ENCODE measurements at regions not wholly inside any gene's neighbourhood (a gene's known extent, or its start where the extent isn't known, plus 50 kb on each side); places are given as distances from the start of the nearest gene placed in this dataset.

GRCh38 chr1:116232989-116233514, 121.9 kb downstream of the MAB21L3 start:
- no peak for DNase-seq (ENCODE audit: low spot score)

DNA sequence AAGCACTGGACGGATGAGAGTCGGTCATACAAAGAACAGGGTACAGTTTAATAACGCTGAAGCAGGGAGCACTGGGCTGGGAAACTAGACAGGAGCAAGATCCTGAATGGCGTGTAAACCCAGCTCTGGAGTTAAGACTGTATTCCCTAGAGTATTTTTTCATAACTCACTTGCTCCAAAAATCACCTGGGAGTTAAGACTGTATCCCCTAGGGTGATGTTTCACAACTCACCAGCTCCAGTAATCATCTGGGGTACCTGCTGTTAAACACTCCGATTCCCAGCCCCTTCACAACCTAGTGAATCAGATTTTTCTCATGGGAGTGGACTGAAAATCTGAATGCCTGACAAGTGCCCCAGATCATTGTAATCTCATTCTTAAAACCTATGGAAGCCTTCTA, 123.2 kb downstream of the MAB21L3 start:
- no peak for DNase-seq (ENCODE audit: low spot score)

- DNase-seq (ENCODE audit: low spot score): no peak
Measured at GRCh38 chr1:116239916-116240315, 128.7 kb downstream of the MAB21L3 start.

GRCh38 chr1:116242741-116243140, 130.3 kb upstream of the ATP1A1 start:
- DNase-seq (ENCODE audit: low spot score): peak; percentile 88

DNA sequence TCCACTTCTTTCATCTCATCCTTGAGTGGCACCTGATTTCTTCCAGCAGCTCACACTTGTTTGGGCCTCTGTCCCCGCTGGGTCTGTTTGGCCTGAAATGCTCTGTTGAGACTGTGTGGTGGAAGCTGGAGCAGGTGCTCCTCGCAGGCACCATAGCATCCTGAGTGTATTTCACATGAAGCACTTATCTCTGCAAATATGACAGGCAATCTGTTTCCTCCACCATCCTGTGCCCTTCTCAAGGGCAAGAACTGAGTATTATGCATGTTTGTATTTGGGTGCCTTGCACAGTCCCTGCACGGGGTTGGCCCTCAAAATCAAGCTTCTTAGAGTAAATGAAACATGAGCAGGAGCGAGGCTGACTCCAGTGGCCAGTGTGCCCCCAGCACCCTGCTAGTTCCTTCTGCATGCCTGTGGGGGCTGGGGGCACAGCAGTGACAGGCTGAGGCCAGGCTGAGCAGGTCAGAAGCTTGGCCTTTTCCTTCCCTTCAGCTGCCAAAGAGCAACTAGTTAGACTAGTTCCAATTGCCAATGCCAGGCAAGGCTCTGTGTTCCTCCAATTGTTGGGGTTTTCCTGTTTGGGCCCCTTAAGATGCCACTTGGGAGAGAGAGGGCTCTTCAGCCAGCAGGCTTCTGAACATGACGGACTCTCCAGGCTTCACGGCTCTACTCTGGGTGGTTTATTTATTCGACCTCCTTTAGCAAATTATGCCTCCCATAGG, 129.6 kb upstream of the ATP1A1 start:
- peak; percentile 29 for DNase-seq (ENCODE audit: low spot score)

- no peak for DNase-seq (ENCODE audit: low spot score)
Measured at GRCh38 chr1:116246174-116246573, 126.9 kb upstream of the ATP1A1 start.

DNA sequence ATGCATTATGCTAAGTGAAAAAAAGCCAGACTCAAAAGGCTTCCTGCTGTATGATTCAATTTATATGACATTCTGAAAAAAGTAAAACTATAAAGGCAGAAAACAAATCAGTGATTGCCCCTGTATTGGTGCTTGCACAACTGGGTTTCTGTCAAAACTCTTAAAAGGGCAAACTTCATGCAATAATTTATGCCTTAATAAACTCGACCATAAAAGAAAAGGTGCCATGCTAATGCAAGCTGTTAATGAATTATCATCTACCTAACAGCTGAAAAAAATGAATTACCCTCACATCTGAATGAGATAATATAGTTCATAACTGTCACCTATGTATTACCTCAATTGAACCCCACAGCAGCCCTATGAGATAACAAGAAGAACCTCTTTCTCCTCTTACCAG, 120.8 kb upstream of the ATP1A1 start:
- DNase-seq (ENCODE audit: low spot score): no peak

DNA sequence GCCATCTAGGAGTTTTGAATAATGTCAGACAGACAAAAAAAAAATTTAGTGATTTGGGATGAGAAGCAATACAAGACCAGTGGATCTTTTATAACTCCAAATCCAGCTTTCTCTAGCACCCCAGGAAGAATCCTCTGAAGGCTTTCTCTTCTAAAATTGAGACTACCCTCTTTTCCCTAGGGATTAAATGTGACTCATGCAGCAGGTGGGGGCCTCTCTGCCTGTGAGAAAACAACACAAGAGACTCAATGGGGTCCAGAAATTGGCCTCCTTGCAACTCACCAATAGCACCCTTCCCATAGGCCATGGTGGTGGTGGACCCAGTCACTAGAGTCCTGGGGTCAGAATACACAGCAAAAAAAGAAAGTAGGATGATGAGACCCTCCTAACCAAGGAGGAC, 120.3 kb upstream of the ATP1A1 start:
- no peak for DNase-seq (ENCODE audit: low spot score)

DNA sequence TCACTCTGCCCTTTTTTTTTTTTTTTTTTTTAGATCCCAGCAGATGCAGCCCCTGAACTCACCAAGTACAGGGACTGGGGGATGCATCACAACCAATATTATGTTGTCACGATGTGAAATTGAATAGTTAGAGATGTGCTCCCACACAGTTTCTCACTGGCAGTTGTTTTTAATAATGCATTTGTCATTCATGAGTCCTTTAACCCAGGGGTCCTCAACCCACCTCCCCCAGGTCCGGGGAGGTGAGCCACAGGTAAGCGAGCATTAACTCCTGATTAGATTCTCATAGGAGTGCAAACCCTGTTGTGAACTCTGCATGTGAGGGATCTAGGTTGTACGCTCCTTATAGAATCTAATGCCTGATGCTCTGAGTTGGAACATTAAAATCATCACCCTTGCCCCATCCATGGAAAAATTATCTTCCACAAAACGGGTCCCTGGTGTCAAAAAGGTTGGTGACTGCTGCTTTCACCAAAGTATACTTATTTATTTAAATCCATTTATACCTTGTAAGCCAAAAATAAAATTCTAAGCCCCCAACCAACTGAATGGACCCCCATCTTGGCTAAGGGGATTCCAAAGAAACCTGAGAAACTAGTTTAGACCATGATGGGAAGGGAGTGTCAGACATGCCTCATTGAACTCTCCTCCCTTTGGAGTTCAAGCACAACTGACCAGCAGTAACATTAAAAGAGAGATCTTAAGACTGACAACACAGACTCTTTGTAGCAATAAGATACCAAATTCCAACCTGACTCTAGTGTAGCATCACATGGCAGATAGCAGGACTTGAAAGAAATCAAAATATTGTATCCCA, 119.3 kb upstream of the ATP1A1 start:
- DNase-seq (ENCODE audit: low spot score): no peak

DNA sequence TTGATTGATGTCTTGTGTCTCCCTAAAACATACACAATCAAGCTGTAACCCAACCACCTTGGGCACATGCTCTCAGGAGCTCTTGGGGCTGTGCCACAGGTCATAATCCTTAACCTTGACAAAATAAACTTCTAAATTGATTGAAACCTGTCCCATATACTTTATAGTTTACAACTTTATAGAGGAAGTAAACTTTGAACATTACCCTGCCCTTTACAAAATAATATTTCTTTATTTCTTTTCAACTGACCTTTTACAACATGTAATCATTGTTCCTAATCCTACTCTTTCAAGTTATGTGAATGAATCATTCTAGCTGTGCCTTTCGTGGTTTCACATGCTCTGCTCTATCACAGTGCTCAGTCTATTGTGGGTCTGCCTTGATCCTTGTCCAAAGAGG, 118.3 kb upstream of the ATP1A1 start:
- peak; percentile 53 for DNase-seq (ENCODE audit: low spot score)

DNA sequence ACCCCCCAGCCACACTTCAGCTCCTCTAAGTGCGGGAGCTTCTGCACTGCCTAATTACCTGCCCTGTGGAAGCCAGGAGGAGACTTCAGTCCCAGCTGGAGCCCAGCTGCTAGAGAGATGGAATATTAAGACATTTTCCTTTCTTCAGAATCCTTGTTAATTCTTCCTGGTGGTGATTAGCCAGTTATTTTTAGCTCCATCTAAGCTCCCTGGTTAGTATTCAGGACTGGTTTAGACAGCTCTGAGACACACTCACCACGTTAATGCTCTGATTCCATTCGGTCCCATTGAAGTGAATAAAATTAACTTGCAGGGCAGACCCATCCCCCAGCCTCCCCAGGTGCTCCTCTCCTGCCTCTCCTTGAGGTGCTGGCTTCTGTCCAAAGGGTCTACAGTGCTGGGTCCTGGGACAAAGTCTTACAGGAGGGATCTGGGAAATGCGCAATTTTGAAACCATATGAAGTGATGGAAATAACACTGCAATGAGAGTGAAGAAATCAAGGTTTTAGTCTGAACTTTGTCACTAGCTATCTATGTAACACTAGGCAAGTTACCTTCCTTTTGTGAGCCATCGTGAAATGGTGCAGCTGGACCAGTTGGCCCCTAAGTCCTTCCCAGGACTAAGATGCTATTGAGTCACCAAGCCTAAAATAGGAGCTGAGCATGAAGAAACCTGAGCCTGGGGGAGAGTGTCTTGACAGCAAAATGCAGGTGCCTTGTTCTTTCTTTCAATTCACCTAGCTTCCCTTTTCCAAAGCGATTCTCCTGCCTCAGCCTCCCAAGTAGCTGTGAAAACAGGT, 117.4 kb upstream of the ATP1A1 start:
- no peak for DNase-seq (ENCODE audit: low spot score)

GRCh38 chr1:116256286-116256649, 116.8 kb upstream of the ATP1A1 start:
- no peak for DNase-seq (ENCODE audit: low spot score)

DNA sequence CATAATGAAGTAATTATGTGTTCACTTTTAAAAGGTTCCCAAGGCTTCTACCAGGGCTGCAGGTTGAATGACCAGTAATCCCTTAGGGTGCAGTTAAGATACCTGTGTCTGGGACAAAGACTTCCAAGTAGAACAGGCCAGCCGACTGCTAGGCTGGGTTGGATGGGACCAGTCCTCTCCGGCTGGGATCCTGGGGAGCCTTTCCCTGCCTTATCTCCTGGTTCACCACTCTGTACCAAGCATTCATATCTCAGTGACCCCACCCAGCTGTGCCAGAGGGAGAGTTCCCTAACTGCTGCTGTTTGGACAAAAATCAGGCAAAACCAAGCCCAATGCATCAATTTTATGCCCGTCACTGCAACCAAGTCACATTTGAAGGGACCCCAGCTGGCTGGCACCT, 116.2 kb upstream of the ATP1A1 start:
- DNase-seq (ENCODE audit: low spot score): peak; percentile 82

DNA sequence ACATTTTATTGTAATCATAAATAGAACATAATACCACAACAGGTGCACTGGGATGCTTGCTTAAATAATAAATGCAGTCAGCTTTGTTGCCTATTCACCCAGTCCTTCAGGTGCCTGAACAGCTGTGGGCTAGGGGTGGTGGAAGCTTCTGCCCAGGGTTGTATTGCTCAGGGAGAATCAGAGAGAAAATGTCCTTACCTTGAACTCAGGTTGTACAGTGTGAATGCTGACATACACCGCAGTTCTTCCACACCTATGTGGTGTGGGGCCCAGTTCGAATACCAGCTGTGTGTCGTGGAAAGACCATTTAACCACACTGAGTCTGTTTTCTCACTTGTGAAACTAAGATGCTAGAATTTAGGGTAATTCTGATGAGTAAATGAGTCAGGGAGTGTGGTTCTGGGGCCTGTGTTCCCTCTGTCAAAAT, 115.7 kb upstream of the ATP1A1 start:
- no peak for DNase-seq (ENCODE audit: low spot score)

GRCh38 chr1:116257836-116258235, 115.2 kb upstream of the ATP1A1 start:
- no peak for DNase-seq (ENCODE audit: low spot score)

- DNase-seq (ENCODE audit: low spot score): no peak
Measured at GRCh38 chr1:116258668-116259419, 114.2 kb upstream of the ATP1A1 start.

GRCh38 chr1:116259663-116260062, 113.4 kb upstream of the ATP1A1 start:
- DNase-seq (ENCODE audit: low spot score): no peak

GRCh38 chr1:116260115-116260514, 112.9 kb upstream of the ATP1A1 start:
- no peak for DNase-seq (ENCODE audit: low spot score)

GRCh38 chr1:116260621-116261020, 112.4 kb upstream of the ATP1A1 start:
- no peak for DNase-seq (ENCODE audit: low spot score)

GRCh38 chr1:116261227-116261626, 111.8 kb upstream of the ATP1A1 start:
- DNase-seq (ENCODE audit: low spot score): no peak

GRCh38 chr1:116262207-116262994, 110.6 kb upstream of the ATP1A1 start:
- DNase-seq (ENCODE audit: low spot score): no peak

Measured in mucosa of gallbladder (tissue), 1 donor.